NCI-H82 treated with DMSO at 0.1 percent for 48 hours (cell line): ENCODE measurements at regions not wholly inside any gene's neighbourhood (a gene's known extent, or its start where the extent isn't known, plus 50 kb on each side); places are given as distances from the start of the nearest gene placed in this dataset.
"Not testable (repeated sequence)": the region's sequence is repeated elsewhere in the genome, so short reads cannot be mapped to it uniquely, and the experiment has no call there.

Experiments used
- DNase-seq: peaks from one replicate; lab custom pipeline; 2025; ENCODE audit not compliant: unreplicated experiment; lab: John Stamatoyannopoulos, UW

DNA sequence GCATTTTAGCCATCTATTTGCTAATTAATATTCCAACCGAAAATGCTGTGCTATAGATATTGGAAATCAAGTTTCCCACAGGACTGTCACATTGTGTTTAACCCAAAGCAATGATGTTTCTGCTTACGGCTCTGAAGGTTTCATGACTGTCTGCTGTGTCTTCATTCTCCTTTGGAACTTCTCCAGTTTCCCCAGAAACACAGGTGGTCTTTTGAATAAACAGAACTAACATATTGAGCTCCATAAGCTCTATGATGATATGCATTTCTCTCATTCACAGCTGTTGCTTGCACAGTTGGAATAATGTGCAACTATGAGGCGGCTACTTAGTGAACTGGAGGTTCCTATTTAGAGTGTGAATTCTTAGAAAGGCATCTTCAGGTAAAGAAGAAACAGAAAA is 266.0 kb upstream of the ID4 start:
- DNase-seq: no peak

DNA sequence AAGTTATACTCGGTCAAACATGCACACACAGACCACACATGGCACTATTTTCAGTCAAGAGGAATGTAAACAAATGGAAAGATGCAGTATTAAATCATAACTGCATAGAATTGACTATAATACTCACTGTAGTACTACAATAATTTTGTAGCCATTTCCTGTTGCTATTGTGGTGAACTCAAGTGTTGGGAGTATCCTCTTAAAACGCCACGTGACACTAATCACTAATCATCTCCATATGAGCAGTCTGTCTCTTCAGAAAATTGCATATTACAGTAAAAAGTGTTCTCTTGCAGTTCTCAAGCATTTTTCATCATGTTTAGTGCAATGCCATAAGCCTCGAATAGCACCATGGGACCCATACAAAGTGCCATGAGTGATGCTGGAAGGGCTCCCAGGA is 258.7 kb upstream of the ID4 start:
- DNase-seq: no peak

DNA sequence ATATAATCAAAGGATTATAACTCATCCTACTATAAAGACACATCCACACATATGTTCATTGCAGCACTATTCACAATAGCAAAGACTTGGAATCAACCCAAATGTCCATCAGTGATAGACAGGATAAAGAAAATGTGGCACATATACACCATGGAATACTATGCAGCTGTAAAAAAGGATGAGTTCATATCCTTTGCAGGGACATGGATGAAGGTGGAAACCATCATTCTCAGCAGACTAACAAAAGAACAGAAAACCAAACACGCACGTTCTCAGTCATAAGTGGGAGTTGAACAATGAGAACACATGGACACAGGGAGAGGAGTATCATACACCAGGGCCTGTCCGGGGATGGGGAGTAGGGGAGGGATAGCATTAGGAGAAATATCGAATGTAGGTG is 253.0 kb upstream of the ID4 start:
- not testable (repeated sequence) for DNase-seq

DNA sequence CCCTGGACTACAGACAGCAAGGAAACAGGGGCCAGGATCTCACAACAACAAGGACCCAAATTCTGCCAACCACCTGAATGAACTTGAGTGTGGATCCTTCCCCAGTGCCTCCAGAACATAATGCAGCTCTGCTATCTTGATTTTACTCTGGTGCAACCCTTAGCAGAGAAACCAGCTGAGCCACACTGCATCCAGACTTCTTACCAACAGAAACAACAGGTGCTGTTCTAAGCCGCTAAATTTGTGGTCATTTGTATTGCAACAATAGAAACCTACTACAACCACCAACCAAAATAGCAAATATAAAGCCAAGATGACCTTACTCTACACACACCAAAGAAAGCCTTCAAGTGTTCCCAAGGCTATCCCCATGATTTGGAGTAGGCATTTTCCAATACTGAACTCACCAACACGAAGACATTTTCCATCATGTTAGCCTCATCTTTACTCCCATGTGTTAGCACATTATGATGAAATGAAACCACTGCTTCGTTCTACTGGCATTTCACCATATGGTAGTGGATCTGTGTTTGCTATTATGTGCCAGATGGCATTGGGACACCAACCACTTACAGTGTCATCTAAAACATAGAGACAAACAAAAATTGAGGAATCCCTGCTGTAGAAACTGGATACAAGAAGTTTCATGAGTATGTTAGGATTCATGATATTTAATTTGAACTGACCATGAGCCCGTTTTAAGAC is 249.8 kb upstream of the ID4 start:
- DNase-seq: no peak

DNA sequence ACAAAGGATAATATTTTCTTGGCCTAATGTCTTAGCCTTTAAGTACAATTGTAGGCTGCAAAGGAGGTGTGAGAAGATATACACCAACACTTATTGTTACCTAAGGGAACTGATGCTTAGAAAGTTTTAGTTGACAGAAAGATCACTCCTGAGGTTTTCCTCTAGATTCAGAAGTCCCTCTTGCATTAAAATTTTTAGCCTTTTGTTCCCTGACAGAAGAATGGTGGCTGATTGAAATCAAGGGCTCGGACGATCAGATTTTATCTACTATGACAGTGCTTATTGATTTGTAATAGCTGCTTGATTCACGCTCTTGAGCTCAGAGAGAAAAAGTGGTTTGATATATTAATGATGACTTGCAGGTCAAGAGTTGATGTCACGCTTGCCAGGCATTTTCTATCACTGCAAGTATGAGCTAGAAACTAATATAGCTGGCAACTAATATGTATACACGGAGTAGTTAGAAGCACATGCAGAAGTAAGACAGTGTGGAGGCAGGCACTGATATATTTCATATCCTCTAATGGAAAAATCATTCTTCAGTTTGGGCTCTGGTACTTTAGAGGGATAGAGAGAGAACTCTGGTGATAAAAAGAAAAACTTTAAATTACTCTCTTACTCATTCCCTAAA is 246.6 kb upstream of the ID4 start:
- no peak for DNase-seq

DNA sequence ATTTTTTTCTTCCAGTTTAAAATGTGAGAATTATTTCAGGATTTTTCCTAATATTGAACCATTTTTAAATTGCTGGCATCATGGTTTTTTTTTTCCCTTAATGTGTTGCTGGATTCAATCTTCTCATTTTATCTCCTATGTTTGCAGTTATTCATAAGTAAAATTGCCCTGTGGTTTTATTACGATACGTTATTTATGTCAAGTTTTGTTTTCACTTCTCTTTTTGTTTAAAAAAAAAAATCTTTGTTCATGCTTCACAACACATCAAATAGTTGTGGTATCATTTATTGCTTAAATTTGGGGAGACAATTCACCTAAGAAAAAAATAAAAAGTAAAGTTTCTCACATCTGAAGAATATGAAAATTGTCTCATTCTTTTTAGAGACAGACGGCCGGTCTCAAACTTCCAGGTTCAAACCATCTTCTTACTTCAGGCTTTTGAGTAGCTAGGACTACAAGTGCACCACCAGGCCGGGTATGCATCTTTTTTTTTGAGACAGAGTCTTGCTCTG is 239.3 kb upstream of the ID4 start:
- DNase-seq: no peak

DNA sequence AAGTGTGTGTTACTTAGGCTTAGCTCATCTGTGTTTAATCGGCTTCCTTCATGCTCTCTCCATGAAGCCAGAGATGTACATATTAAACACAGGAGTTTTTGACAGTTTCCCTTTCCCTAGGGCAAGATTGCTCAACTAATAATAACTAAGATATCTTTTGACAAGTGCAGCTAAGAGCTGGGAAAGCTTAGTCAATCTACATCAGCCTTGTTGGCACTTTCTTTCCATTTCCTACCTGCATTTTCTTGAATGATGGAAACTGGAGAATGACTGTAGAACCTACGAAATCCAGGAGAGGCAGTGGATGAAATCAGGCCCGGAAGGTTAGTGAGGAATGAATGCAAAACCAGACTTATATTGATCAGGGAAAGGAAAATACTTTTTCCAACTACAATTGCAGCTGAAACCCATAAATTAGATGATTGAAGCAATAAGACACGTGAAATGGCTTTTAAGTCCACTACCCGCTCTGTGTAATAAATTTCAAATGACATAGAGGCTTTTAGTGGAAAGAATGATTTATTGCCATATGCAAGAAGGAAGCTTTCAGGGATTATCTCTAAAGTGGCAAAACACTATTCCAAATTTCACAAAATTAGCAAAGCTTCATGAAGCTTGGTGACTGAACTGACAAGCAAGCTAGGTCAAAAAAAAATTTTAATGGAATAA is 237.2 kb upstream of the ID4 start:
- no peak for DNase-seq

DNA sequence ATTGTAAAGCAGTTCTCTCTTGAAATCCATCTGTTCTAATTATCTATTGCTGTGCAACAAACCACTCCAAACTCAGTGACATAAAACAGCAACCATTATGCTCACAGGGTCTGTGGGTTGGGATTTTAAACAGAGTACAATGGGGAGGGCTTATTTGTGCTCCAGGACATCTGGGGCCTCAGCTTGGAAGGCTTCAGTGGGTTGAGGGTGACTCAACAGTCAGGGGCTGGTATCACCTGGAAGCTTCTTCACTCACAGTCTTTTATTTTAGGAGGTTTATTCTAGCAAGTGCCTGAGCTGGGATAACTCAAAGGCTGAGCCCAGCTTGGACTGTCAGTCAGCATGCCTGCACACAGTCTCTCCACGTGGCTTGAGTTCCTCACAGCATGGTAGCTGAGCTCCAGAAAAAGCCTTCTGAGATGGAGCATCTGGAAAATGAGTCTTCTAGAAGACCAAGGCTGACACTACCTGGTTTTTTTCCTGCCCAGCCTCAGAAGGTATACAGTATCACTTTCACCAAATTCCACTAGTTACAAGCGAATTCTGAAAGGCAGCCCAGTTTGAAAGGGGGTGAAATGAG is 234.6 kb upstream of the ID4 start:
- DNase-seq: no peak

DNA sequence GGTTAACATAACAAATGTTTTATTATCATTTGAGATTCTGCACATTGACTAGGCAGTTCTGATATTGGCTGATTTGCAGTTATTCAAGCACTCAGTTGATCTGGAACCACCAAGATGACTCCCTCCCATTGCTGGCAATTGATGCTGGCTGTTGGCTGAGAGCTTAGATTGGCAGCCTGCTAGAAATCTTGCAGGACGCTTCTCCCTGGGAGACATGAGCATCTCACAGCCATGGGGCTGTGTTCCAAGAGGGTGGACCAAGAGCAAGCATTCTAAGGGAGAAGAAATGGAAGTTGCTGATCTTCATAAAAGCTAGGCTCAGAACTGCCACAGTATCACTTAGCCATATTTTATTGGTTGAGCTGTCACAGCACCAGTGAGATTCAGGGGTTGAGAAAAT is 233.4 kb upstream of the ID4 start:
- no peak for DNase-seq

DNA sequence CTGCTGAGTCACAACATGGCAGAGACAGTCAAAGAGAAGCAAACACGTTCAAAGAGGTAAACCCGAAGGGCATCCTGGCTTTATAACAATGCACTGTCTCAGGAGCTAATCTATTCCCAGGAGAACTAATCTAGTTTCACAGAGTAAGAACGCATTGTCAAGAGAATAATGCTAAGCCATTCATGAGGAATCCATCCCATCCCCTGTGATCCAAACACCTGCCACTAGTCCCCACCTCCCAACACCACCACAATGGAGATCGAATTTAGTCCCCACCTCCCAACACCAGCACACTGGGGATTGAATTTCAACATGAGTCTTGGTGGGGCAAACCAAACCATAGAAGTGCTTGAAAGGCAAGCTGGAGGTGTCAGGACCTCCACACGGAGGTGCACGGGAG is 231.5 kb upstream of the ID4 start:
- no peak for DNase-seq

DNA sequence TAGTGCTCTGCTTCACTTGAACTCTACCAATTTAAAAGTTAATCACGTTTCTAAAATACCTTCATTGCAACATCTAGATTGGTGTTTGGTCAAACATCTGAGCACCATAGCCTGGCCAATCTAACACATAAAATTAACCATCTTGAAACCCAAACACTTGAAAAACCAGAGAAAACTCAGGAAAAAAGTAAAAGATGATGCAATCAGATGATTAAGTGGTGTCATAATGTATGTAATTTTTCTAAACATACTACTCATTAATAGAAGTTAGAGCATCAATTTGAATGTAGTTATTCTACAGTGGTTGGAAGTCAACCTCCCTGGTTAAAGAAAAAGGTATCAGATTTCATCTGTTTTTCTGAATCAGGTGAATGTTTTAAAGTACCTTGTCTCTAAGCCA is 228.6 kb upstream of the ID4 start:
- no peak for DNase-seq

DNA sequence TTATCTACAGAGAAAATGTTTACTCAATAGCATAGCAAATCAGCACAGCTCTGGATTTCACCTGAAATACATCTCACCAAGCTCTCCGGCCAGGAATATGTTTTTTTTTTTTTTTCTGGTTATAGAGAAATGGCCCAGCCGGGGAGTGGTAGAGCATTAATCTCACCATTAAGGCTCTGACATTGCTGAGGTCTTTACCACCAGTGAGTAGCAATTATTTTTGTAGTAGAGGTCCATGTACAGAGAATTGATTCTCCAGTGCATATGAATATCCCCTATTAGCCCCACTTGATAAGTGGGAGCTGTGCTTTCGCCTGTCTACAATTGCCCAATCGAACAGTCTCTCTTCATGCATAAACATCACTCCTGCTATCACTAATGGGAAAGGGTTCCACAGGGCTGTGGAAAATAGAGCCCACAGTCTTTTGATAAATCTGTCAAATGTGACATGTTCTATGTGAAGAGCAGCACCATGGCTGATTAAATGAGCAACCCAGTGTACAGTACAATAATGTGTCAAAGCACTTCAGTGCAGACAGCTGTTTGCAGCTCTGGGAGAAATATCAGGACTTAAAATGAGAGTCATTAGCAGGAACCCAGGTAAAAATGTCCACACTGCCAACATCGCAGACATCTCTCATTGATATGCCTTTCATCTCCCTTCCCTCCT is 227.1 kb upstream of the ID4 start:
- no peak for DNase-seq

DNA sequence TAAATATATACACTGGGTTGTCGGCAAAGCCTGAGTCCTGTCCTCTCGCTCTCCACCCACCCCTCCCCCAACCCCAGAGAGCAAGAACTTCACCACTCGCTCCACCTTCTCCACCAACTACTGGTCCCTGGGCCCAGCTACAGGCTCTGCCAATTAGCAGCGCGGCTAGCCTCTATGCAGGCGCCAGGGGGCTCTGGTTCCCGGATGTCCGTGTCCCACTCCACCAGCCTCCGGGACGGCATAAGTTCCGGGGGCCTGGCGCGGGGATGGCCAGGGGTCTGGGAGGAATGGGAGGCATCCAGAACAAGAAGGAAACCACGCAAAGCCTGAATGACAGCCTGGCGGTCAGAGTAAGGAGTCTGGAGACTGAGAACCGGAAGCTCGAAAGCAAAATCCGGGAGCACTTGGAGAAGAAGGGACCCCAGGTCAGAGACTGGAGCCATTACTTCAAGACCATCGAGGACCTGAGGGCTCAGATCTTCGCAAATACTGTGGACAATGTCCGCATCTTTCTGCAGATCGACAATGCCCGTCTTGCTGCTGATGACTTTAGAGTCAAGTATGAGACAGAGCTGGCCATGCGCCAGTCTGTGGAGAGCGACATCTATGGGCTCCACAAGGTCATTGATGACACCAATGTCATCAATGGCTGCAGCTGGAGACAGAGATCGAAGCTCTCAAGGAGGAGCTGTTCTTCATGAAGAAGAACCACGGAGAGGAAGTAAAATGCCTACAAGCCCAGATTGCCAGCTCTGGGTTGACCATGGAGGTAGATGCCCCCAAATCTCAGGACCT is 224.3 kb upstream of the ID4 start:
- DNase-seq: not testable (repeated sequence)

DNA sequence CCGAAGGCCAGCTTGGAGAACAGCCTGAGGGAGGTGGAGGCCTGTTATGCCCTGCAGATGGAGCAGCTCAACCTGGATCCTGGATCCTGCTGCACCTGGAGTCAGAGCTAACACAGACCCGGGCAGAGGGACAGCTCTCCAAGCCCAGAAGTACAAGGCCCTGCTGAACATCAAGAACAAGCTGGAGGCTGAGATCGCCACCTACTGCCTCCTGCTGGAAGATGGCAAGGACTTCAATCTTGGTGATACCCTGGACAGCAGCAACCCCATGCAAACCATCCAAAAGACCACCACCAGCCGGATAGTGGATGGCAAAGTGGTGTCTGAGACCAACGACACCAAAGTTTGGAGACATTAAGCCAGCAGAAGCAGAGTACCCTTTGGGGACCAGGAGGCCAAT is 223.5 kb upstream of the ID4 start:
- no peak for DNase-seq

DNA sequence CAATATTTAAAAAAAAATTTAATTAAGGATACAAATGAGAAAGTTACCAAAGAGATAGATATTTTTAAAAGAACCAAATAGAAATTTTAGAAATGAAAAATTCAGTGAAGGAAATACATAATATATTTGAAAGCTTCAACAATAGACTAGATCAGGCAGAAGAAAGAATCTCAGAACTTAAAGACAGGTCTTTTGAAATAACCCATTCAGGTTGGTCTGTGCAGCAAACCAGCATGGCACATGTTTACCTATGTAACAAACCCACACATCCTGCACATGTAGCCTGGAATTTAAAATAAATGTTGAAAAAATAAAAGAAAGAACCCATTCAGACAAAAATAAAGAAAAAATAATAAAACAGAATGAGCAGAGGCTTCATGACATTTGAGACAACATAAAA is 221.1 kb upstream of the ID4 start:
- no peak for DNase-seq

DNA sequence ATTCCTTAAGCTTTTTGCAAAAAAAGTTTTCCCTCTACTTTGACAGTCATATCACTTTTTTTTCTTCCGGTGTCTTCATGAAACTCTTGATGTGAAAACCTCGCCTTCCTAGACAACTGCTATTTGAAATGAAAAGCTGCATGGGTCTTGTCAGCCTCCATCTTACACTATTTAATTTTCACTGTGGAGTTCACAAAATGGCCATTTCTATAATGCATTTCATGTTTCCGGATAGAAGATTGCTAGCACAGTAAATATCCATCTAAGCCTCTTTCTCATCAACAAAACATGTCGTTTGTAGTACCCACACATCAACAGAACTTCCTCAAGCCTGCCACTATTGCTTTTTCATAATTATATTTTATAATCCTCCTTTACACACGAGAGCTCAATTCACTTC is 204.9 kb upstream of the ID4 start:
- DNase-seq: no peak

DNA sequence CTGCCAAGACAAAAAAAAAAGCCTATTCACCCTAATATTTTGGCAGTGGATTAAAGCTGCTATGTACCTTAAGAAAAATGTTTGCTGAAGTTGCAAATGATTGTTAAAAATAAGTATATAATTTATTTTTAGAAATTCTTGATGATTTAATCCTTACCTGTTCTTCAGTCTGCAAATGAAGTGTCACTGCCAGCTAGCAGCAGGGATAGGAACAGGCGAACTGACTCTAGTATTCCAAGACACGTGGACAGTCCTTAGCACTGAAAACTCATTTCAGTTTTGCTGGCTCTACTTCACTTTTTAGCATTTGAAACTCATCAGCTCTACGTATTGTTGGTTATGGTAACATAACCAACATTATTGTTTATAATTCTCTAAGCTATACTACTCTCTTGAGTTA is 204.4 kb upstream of the ID4 start:
- no peak for DNase-seq

DNA sequence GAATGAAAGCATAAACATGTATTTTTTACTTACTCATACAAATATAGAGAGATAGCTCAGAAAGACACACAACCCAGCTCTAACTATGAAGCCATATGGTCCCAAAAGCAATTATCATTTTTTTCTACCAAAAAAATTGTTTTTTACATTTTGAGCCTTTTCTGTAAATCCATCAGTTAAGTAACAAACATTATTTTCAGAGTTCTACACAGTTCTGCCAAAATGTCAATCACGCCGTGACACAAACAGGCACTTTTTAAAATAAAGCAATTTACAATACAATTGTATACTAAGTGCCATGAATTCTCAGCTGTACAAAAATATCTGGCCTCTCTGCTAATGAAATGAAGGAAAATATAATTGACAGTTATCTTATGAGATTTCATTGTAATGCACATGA is 201.4 kb upstream of the ID4 start:
- DNase-seq: no peak

DNA sequence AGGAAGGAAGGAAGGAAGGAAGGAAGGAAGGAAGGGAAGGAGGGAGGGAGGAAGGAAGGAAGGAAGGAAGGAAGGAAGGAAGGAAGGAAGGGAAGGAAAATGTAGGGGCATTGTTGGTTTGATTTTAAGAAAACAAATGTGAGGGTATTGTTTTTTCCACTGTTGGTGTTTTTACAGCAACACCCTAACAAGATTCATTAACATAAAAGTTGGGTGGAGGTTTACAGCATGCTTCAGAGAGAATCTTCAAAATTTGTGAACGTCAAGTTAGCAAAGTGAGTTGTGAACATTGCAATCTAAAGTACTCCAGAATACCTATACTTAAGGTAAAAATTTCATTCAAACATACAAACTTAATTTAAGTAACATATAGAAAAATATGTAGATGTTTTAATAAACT is 200.2 kb upstream of the ID4 start:
- no peak for DNase-seq

DNA sequence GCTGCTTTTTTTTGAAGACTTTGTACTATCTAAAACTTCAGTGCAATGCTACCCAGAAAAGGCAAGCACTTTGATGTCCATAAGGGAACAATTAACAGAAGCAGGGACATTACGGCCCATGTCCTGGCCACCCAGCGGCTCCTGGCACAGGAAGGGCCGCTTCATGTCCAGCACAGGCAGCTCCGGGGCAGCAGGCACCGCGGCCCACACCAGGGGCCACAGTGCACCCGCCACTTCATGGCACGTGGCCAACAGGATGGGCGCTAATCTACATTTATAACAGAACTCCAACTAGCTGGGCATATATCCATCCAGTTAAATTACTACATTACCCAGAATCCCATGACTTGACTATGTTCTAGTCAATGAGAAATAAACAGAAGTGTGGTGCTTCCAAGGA is 198.2 kb upstream of the ID4 start:
- DNase-seq: no peak

DNA sequence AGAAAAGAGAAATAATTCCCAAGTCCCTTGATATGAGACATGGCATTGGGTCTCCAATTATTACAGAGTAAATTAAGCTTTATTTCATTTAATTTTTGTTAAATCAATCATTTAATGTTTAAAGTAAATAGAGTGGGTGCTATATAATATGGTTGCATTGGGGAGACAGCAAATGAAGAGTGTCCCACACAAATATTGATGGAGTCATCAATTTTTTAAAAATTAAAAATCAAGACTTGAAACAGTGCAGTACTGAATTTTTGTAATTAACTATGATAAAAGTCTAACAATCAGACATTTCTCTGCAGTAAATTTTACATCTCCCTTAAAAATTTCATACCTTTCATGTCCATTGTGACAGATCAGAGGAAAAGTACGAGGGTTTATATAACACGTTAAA is 193.9 kb upstream of the ID4 start:
- no peak for DNase-seq
